Left ventricle myocardium inferior (tissue), 1 donor: ENCODE measurements at regions not wholly inside any gene's neighbourhood (a gene's known extent, or its start where the extent isn't known, plus 50 kb on each side); places are given as distances from the start of the nearest gene placed in this dataset.

Experiments
- DNase-seq: peaks from one replicate; pipeline ENCODE4 v3.0.0-alpha.2; 2020
- H3K27ac ChIP-seq: fragments of 200-600 bp; replicated peaks from 2 replicates; pipeline ENCODE4 v1.8.0; 2021
- H3K27me3 ChIP-seq: fragments of 200-600 bp; 2 replicates; pipeline ENCODE4 v1.8.0; 2021; ENCODE audit warnings: low read depth
- H3K36me3 ChIP-seq: fragments of 200-600 bp; 2 replicates; pipeline ENCODE4 v1.8.0; 2021
- H3K4me1 ChIP-seq: fragments of 200-600 bp; 2 replicates; pipeline ENCODE4 v1.8.0; 2021
- H3K4me3 ChIP-seq: fragments of 200-600 bp; 2 replicates; pipeline ENCODE4 v1.8.0; 2021; ENCODE audit warnings: mild to moderate bottlenecking, moderate library complexity
- H3K9me3 ChIP-seq: fragments of 200-600 bp; replicated peaks from 2 replicates; pipeline ENCODE4 v1.8.0; 2021
- intact Hi-C: fragments of 100-400 bp; cut with micrococcal nuclease; formaldehyde crosslinking; loops from one replicate; pipeline ENCODE4 v1.11.0; 2022
- TF ChIP-seq, protein P1 (sequence below): fragments of 200-600 bp; IDR thresholded peaks from 2 replicates; pipeline ENCODE4 v1.8.0; 2021; ENCODE audit warnings: antibody characterized with exemption, mild to moderate bottlenecking, borderline replicate concordance
- donor health status: DM: no; HTN: yes; CAD: no; lungs with severe emphysema.

- no peak overlapping the region for H3K27ac ChIP-seq
- no peak overlapping the region for H3K4me3 ChIP-seq
- intact Hi-C loops = no loop called here
- H3K4me1 ChIP-seq = no peaks in the 10 kb centered on the region
- H3K9me3 ChIP-seq = peaks cover 11% of the 10 kb centered on the region
- DNase-seq = no peak
- TF ChIP-seq, protein P1, sequence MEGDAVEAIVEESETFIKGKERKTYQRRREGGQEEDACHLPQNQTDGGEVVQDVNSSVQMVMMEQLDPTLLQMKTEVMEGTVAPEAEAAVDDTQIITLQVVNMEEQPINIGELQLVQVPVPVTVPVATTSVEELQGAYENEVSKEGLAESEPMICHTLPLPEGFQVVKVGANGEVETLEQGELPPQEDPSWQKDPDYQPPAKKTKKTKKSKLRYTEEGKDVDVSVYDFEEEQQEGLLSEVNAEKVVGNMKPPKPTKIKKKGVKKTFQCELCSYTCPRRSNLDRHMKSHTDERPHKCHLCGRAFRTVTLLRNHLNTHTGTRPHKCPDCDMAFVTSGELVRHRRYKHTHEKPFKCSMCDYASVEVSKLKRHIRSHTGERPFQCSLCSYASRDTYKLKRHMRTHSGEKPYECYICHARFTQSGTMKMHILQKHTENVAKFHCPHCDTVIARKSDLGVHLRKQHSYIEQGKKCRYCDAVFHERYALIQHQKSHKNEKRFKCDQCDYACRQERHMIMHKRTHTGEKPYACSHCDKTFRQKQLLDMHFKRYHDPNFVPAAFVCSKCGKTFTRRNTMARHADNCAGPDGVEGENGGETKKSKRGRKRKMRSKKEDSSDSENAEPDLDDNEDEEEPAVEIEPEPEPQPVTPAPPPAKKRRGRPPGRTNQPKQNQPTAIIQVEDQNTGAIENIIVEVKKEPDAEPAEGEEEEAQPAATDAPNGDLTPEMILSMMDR = no peak
- no peaks in the 10 kb centered on the region for H3K36me3 ChIP-seq
- H3K27me3 ChIP-seq = peaks cover 19% of the 10 kb centered on the region
Measured at GRCh38 chr10:125369382-125370326, 209.3 kb upstream of the CTBP2 start.

DNA sequence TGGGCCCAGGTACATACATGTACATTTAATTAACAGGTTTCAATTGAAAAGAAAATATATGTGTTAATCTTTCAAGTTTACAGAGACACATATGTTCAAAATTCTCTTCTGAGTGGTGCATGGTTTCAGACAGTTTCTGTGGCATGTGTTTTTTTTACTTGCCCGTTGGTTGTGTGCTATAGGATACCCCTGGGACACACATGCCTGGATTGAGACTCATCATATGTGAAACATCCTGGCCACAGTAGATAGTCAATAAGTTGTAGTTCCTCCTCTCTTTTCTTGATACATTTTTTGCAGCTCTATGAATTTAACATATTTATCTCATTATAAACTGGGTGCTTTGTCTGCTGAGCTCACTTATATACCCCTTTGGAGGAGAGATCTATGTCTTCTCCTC lies 207.8 kb upstream of the CTBP2 start:
- no peak overlapping the region for H3K27ac ChIP-seq
- no peaks in the 10 kb centered on the region for H3K36me3 ChIP-seq
- H3K4me3 ChIP-seq = no peak overlapping the region
- peaks cover 15% of the 10 kb centered on the region for H3K27me3 ChIP-seq
- no peak for DNase-seq
- TF ChIP-seq, protein P1 = no peak
- H3K9me3 ChIP-seq = peaks cover 19% of the 10 kb centered on the region
- no peaks in the 10 kb centered on the region for H3K4me1 ChIP-seq
- intact Hi-C loops = no loop called here

GRCh38 chr10:125363791-125364190 lies 203.4 kb upstream of the CTBP2 start:
- no peak overlapping the region for H3K27ac ChIP-seq
- peaks cover 21% of the 10 kb centered on the region for H3K9me3 ChIP-seq
- peaks cover 7% of the 10 kb centered on the region for H3K27me3 ChIP-seq
- TF ChIP-seq, protein P1 = no peak
- no peaks in the 10 kb centered on the region for H3K36me3 ChIP-seq
- no peak for DNase-seq
- intact Hi-C loops = no loop called here
- H3K4me1 ChIP-seq = no peaks in the 10 kb centered on the region
- H3K4me3 ChIP-seq = no peak overlapping the region

DNA sequence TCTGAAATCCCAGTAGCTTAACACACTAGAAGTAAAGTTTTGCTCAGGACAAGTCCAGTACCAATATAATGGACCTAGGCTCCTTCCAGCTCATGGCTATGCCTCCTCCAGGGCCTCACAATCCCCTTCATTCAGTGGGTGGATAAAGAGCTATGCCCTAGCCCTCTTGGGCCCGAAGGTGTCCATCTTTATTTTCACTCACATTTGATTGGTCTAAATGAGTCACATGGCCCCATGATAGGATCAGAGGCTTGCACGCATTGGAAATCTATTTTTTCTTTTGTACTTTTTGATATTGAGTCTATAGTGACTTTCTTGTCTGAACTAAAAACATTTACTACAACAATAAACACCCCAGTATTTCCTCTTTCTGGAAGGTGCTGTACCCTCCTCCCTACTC lies 202.6 kb upstream of the CTBP2 start:
- H3K4me1 ChIP-seq = no peaks in the 10 kb centered on the region
- DNase-seq = no peak
- H3K27me3 ChIP-seq = peaks cover 7% of the 10 kb centered on the region
- no peak overlapping the region for H3K4me3 ChIP-seq
- TF ChIP-seq, protein P1 = no peak
- H3K27ac ChIP-seq = no peak overlapping the region
- no peaks in the 10 kb centered on the region for H3K36me3 ChIP-seq
- intact Hi-C loops = no loop called here
- H3K9me3 ChIP-seq = peaks cover 30% of the 10 kb centered on the region

DNA sequence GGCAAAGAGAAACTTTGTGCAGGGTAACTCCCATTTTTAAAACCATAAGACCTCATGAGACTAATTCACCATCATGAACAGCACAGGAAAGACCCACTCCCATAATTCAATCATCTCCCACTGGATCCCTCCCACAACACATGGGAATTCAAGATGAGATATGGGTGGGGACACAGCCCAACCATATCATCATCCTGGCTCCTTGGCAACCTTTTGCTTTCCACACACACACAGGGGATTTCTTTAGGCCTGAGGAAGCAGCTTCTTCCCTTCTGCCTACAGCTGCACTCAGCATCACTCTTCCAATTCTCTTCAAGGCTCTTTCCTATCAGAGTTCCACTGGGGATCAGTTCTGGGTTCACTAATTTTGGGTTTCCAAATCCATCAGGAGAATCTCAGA lies 199.0 kb upstream of the CTBP2 start:
- no peaks in the 10 kb centered on the region for H3K4me1 ChIP-seq
- no peak overlapping the region for H3K4me3 ChIP-seq
- H3K27ac ChIP-seq = no peak overlapping the region
- peaks cover 7% of the 10 kb centered on the region for H3K27me3 ChIP-seq
- peaks cover 17% of the 10 kb centered on the region for H3K9me3 ChIP-seq
- TF ChIP-seq, protein P1 = no peak
- DNase-seq = no peak
- intact Hi-C loops = no loop called here
- no peaks in the 10 kb centered on the region for H3K36me3 ChIP-seq
